HG03460 (cell line): ENCODE measurements at regions not wholly inside any gene's neighbourhood (a gene's known extent, or its start where the extent isn't known, plus 50 kb on each side); places are given as distances from the start of the nearest gene placed in this dataset.

ENCODE experiments used
- ATAC-seq: cut with Tn5 transposase; IDR thresholded peaks from one replicate; pipeline ENCODE4 v1.9.1; 2021; ENCODE audit not compliant: unreplicated experiment

GRCh38 chr2:3138621-3139020 is 239.0 kb downstream of the EIPR1 start:
- ATAC-seq: no peak

- ATAC-seq: no peak
Observed at GRCh38 chr2:3137651-3138300, 239.8 kb downstream of the EIPR1 start.

- no peak for ATAC-seq
Observed at GRCh38 chr2:3135676-3136075, 241.9 kb downstream of the EIPR1 start.

GRCh38 chr2:3134026-3134571 is 243.5 kb downstream of the EIPR1 start:
- ATAC-seq: no peak

- no peak for ATAC-seq
Observed at GRCh38 chr2:3132966-3133365, 244.7 kb downstream of the EIPR1 start.

- ATAC-seq: no peak
Observed at GRCh38 chr2:3132466-3132865, 245.2 kb downstream of the EIPR1 start.

GRCh38 chr2:3131636-3132326 is 245.8 kb downstream of the EIPR1 start:
- no peak for ATAC-seq

- ATAC-seq: no peak
Observed at GRCh38 chr2:3130889-3131635, 246.6 kb downstream of the EIPR1 start.

GRCh38 chr2:3130444-3130843 is 247.2 kb downstream of the EIPR1 start:
- ATAC-seq: no peak

GRCh38 chr2:3129867-3130266 is 247.8 kb downstream of the EIPR1 start:
- no peak for ATAC-seq

DNA sequence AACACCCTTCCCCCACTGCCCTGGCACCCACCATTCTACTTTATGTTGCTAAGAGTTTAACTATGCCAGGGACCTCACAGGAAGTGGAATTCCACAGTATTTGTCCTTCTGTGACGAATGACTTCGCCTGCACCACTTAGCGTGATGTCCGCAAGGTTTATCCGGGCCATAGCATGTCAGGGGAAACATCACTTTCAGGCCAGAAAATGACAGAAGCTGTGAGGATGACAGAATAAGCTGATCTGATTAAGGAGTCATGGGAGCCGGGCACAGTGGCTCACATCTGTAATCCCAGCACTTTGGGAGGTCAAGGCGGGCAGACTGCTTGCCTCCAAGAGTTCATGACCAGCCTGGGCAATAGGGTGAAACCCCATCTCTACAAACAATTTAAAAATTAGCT is 248.8 kb downstream of the EIPR1 start:
- no peak for ATAC-seq

- no peak for ATAC-seq
Observed at GRCh38 chr2:3127710-3128109, 249.9 kb downstream of the EIPR1 start.

DNA sequence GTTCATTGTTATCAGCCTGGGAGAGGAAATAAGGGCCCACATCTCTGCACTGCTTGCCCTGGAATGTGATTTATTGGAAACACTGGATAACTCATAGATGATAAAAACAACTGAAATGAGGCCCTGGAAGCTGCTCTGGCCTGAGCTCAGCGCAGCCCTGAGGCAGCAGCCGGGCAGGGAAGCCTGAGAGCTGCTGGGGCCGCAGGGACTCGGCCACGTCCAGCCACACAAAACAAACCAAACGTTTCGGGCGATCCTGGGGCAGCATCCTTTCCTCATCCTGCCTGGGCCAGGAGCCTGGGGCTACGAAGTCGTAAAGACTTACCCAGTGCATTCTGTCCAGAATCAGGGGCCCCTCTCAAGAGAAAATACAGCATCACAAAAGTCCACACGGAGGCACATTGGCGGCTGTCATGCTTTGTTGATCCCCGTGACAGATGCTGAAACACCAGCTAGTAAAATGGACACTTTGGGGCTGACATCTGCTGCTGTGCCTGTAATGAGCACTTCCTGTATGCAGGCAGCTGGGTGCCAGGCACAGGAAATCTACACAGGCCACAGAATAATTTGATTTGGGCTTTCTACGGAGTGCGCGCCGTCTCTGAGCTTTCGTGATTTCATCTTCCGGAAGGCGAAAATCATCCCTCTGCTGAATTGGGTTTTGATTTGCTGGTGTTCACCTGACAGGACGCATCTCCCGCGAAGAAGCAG is 250.6 kb downstream of the EIPR1 start:
- ATAC-seq: no peak

- no peak for ATAC-seq
Observed at GRCh38 chr2:3126171-3126910, 251.3 kb downstream of the EIPR1 start.

DNA sequence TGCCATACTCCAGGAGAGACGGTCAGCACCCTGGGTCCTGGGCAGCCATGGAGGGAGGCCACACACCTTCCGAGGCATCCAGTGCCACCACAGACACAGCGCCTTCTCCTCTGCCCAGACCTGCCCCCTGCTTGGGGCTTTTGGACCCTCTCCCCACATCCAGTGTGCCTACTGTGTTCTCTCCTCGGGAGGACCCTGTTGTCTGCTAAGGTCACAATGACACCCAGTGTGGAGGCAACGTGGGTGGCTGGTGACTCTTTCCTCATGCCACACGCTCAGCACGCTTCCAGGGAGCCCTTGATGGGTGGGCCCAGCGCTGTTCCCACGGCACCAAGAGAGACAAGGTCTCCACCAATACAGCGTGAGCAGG is 251.9 kb downstream of the EIPR1 start:
- no peak for ATAC-seq

DNA sequence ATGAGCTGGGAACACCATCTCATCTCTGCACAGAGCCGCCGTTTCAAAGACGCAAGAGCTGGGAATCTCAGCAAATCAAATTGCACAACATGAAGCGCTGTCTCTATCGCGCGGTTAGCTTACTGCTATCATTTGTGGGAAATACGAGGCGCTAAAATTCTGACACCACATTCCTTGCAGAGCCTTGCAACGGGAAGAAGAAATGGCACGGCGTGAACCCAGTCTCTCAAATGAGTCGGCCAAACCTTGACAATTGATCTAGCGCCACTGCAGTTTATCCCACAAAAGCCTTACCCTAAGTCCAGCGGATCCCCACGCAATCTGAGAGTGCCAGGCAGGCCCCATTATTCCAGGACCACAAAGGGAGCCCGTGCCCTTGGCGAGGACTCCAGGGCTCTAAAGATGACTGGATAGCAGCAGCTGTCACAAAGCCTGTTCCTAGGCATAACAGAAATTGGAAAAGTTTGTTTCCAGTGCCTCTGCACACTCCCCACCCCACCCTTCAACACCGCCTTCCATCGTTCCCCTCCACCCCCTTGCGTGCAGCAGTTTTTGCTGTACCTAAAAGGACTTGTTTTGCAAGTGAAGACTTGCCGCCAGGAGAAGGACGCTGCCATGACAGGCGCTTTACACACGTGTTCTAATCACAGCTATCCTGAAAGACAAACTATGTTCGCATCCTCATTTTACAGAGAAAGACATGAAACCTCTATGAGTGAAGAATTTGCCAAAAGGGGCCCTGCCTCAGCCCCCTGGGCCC is 252.4 kb downstream of the EIPR1 start:
- no peak for ATAC-seq

DNA sequence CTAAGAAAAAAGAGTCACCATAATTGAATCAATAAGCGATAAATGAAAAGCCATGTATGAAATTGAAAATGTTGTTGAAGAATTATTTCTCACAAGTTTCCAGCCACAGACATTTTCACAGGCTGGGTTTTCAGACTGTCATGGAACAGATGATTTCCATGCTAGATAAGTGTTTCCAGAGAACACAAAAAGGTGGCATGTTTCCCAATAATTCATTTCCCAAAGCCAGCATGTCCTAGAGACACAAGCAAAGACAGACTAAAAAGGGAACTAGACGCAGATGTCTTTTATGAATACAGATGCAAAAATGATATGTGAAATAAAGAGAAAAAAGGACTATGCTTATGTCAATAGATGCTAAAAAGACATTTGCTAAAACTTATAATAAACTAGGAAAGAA is 255.1 kb downstream of the EIPR1 start:
- no peak for ATAC-seq

GRCh38 chr2:3121601-3122000 is 256.0 kb downstream of the EIPR1 start:
- ATAC-seq: no peak

DNA sequence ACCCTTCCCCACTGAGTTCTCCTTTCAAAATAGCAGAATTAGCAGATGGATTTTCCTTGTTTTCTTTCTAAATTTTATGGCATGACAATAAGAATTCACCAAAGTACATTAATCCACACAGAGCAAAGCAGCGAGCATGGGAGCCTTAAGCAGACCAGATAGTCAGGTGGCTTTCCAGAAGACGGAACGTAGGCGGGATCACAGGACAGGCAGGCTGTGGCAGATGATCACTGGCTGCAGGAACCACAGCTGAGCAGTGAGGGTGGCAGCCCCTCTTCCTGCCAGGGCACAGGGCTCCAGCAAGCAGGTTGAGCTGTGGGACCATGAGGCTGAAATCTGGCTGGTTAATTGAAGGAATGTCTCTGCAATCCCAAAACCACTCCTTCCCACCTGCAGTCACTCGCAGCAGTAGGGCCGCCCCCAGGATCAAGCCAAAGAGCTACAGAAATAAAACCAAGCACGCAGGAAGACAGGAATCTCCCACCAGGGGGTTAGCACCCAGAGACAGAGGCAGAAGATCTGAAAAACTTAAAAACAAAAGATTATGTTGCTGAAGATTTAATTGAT is 259.9 kb downstream of the EIPR1 start:
- no peak for ATAC-seq

- ATAC-seq: no peak
Observed at GRCh38 chr2:3116371-3116770, 261.2 kb downstream of the EIPR1 start.
